ENCODE measurements at regions not wholly inside any gene's neighbourhood (a gene's known extent, or its start where the extent isn't known, plus 50 kb on each side); places are given as distances from the start of the nearest gene placed in this dataset.

- H3K4me1 ChIP-seq (ENCODE audit: control insufficient read depth in 1 of 2, insufficient read depth in 2 of 2, low read length in 2 of 2) = no peaks in the 10 kb centered on the region
- H3K27me3 ChIP-seq (ENCODE audit: control insufficient read depth in 1 of 2, insufficient read depth in 2 of 2, low read length in 1 of 2) = peaks cover 0 to 2% of the 10 kb centered on the region in 2 donors
- WGBS, 2 donors = 57 to 63% methylated on average over 18 of the region's 18 CpGs
- no peaks in the 10 kb centered on the region for H3K9me3 ChIP-seq (ENCODE audit: control insufficient read depth, low read length)
- ATAC-seq (ENCODE audit: low FRiP score) = no peak
- intact Hi-C loops (cut with DNase I) = no loop called here
- no peak for DNase-seq
- H3K36me3 ChIP-seq (ENCODE audit: control insufficient read depth in 1 of 2, insufficient read depth in 2 of 2, low read length in 1 of 2) = no peaks in the 10 kb centered on the region
- no peak overlapping the region for H3K4me3 ChIP-seq (ENCODE audit: low read length in 2 of 2)
- H3K27ac ChIP-seq (ENCODE audit: low read depth in 1 of 2, low read length in 2 of 2) = no peak overlapping the region
These were observed 187.5 kb downstream of the SHANK2 start for GRCh38 chr11:71064702-71065515.

GRCh38 chr11:71064183-71064582 is 188.2 kb downstream of the SHANK2 start:
- 45 to 67% methylated on average over 7 of the region's 7 CpGs for WGBS, 2 donors
- H3K36me3 ChIP-seq (ENCODE audit: control insufficient read depth in 1 of 2, insufficient read depth in 2 of 2, low read length in 1 of 2) = no peaks in the 10 kb centered on the region
- H3K4me3 ChIP-seq (ENCODE audit: low read length in 2 of 2) = no peak overlapping the region
- H3K4me1 ChIP-seq (ENCODE audit: control insufficient read depth in 1 of 2, insufficient read depth in 2 of 2, low read length in 2 of 2) = no peaks in the 10 kb centered on the region
- H3K27ac ChIP-seq (ENCODE audit: low read depth in 1 of 2, low read length in 2 of 2) = no peak overlapping the region
- peaks cover 0 to 2% of the 10 kb centered on the region in 2 donors for H3K27me3 ChIP-seq (ENCODE audit: control insufficient read depth in 1 of 2, insufficient read depth in 2 of 2, low read length in 1 of 2)
- intact Hi-C loops (cut with DNase I) = no loop called here
- ATAC-seq (ENCODE audit: low FRiP score) = no peak
- no peaks in the 10 kb centered on the region for H3K9me3 ChIP-seq (ENCODE audit: control insufficient read depth, low read length)
- DNase-seq = no peak

GRCh38 chr11:71063129-71063528 is 189.2 kb downstream of the SHANK2 start:
- WGBS, 2 donors = 78% methylated on average over 7 of the region's 7 CpGs

DNA sequence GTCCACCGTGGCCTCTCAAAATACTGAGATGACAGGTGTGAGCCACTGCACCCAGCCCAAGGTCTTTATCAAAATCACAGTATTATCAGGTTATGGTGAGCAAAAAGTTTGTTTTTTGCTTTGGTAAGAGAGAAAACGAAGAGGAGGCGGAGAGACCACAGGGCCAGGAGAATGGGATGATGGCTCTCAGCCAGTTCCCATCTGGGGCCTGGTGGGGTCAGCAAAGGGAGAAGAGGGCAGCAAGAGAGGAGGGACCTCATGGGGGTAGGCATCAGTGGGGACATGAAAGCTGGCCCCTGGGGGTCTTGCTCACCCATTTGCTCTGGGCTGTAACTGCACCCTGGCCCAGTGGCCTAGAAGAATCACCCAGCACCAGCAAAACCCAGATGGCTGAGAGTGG is 190.2 kb downstream of the SHANK2 start:
- H3K27me3 ChIP-seq (ENCODE audit: control insufficient read depth in 1 of 2, insufficient read depth in 2 of 2, low read length in 1 of 2) = peaks cover 0 to 2% of the 10 kb centered on the region in 2 donors
- 88 to 90% methylated on average over 3 of the region's 3 CpGs for WGBS, 2 donors
- H3K36me3 ChIP-seq (ENCODE audit: control insufficient read depth in 1 of 2, insufficient read depth in 2 of 2, low read length in 1 of 2) = no peaks in the 10 kb centered on the region
- no peak overlapping the region for H3K4me3 ChIP-seq (ENCODE audit: low read length in 2 of 2)
- no peaks in the 10 kb centered on the region for H3K4me1 ChIP-seq (ENCODE audit: control insufficient read depth in 1 of 2, insufficient read depth in 2 of 2, low read length in 2 of 2)
- H3K9me3 ChIP-seq (ENCODE audit: control insufficient read depth, low read length) = no peaks in the 10 kb centered on the region
- ATAC-seq (ENCODE audit: low FRiP score) = no peak
- no peak for DNase-seq
- intact Hi-C loops (cut with DNase I) = no loop called here
- H3K27ac ChIP-seq (ENCODE audit: low read depth in 1 of 2, low read length in 2 of 2) = no peak overlapping the region

More at GRCh38 chr11:71063129-71063528, 189.2 kb downstream of the SHANK2 start:
- intact Hi-C loops (cut with DNase I) = no loop called here
- ATAC-seq (ENCODE audit: low FRiP score) (no peak), DNase-seq (no peak)
- H3K27ac ChIP-seq (ENCODE audit: low read depth in 1 of 2, low read length in 2 of 2) = no peak overlapping the region
- H3K4me1 ChIP-seq (ENCODE audit: control insufficient read depth in 1 of 2, insufficient read depth in 2 of 2, low read length in 2 of 2) = no peaks in the 10 kb centered on the region
- no peaks in the 10 kb centered on the region for H3K9me3 ChIP-seq (ENCODE audit: control insufficient read depth, low read length)
- H3K27me3 ChIP-seq (ENCODE audit: control insufficient read depth in 1 of 2, insufficient read depth in 2 of 2, low read length in 1 of 2) = peaks cover 0 to 2% of the 10 kb centered on the region in 2 donors
- no peak overlapping the region for H3K4me3 ChIP-seq (ENCODE audit: low read length in 2 of 2)
- H3K36me3 ChIP-seq (ENCODE audit: control insufficient read depth in 1 of 2, insufficient read depth in 2 of 2, low read length in 1 of 2) = no peaks in the 10 kb centered on the region

DNA sequence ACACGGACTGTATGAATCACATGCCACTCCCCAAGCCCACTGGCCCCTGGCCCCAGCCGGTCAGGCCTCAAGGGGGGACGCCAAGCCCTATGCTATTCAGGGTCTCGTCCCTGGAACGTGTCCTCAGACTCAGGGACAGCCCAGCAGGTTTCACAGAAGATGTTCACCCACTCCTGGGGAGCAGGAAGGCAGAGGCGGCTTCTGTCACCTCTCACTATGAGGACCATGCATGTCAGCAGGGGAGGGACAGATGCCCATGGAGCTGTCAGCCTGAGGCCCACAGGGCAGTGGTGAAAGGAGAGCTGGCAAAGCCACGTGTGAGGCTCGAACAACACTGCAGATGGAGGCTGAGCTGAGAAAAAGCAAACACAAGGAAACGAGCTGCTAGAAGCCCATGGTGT is 192.0 kb downstream of the SHANK2 start:
- Histone ChIP-seq H3K36me3 (ENCODE audit: control insufficient read depth in 1 of 2, insufficient read depth in 2 of 2, low read length in 1 of 2) (no peaks in the 10 kb centered on the region), H3K27me3 (ENCODE audit: control insufficient read depth in 1 of 2, insufficient read depth in 2 of 2, low read length in 1 of 2) (peaks cover 0 to 2% of the 10 kb centered on the region in 2 donors), H3K4me3 (ENCODE audit: low read length in 2 of 2) (no peak overlapping the region), H3K27ac (ENCODE audit: low read depth in 1 of 2, low read length in 2 of 2) (no peak overlapping the region), H3K9me3 (ENCODE audit: control insufficient read depth, low read length) (peaks cover 2% of the 10 kb centered on the region), H3K4me1 (ENCODE audit: control insufficient read depth in 1 of 2, insufficient read depth in 2 of 2, low read length in 2 of 2) (no peaks in the 10 kb centered on the region)
- no peak for ATAC-seq (ENCODE audit: low FRiP score)
- 18 to 33% methylated on average over 9 of the region's 9 CpGs for WGBS, 2 donors
- DNase-seq = no peak
- intact Hi-C loops (cut with DNase I) = no loop called here

DNA sequence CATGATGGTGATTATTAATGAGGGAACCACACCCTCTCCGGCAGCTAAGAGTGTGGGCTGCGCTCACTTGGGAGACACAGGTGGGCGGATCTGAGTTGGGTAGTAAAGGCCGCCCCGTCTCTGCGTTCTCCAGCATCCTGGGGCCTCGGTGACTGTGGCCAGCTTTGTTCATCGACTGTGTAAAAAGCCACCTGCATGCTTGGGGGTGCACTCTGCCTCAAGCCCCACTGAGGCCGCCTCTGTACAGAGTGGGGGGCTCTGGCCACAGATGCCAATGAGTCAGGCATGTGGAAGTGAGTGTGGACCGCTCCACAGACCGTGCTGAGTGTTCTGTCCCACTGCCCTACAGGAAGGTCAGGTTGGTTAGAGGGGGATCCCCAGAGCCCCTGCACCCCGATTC is 192.7 kb downstream of the SHANK2 start:
- Histone ChIP-seq H3K36me3 (ENCODE audit: control insufficient read depth in 1 of 2, insufficient read depth in 2 of 2, low read length in 1 of 2) (no peaks in the 10 kb centered on the region), H3K9me3 (ENCODE audit: control insufficient read depth, low read length) (peaks cover 2% of the 10 kb centered on the region), H3K27me3 (ENCODE audit: control insufficient read depth in 1 of 2, insufficient read depth in 2 of 2, low read length in 1 of 2) (peaks cover 0 to 2% of the 10 kb centered on the region in 2 donors), H3K4me3 (ENCODE audit: low read length in 2 of 2) (no peak overlapping the region), H3K27ac (ENCODE audit: low read depth in 1 of 2, low read length in 2 of 2) (no peak overlapping the region), H3K4me1 (ENCODE audit: control insufficient read depth in 1 of 2, insufficient read depth in 2 of 2, low read length in 2 of 2) (no peaks in the 10 kb centered on the region)
- DNase-seq = no peak
- intact Hi-C loops (cut with DNase I) = no loop called here
- 84 to 87% methylated on average over 12 of the region's 12 CpGs for WGBS, 2 donors
- ATAC-seq (ENCODE audit: low FRiP score) = no peak

- Histone ChIP-seq H3K27me3 (ENCODE audit: control insufficient read depth in 1 of 2, insufficient read depth in 2 of 2, low read length in 1 of 2) (no peaks in the 10 kb centered on the region), H3K4me3 (ENCODE audit: low read length in 2 of 2) (no peak overlapping the region), H3K4me1 (ENCODE audit: control insufficient read depth in 1 of 2, insufficient read depth in 2 of 2, low read length in 2 of 2) (no peaks in the 10 kb centered on the region), H3K9me3 (ENCODE audit: control insufficient read depth, low read length) (peaks cover 2% of the 10 kb centered on the region), H3K36me3 (ENCODE audit: control insufficient read depth in 1 of 2, insufficient read depth in 2 of 2, low read length in 1 of 2) (no peaks in the 10 kb centered on the region), H3K27ac (ENCODE audit: low read depth in 1 of 2, low read length in 2 of 2) (no peak overlapping the region)
- intact Hi-C loops (cut with DNase I) = no loop called here
- WGBS, 2 donors = 61 to 67% methylated on average over 6 of the region's 6 CpGs
- DNase-seq = no peak
- no peak for ATAC-seq (ENCODE audit: low FRiP score)
These were observed 196.5 kb downstream of the SHANK2 start for GRCh38 chr11:71055925-71056324.

Data from aorta (tissue), 5 donors.